H9 (cell line): ENCODE measurements at regions not wholly inside any gene's neighbourhood (a gene's known extent, or its start where the extent isn't known, plus 50 kb on each side); places are given as distances from the start of the nearest gene placed in this dataset.
A peak's percentile ranks its signal among the peaks of the same experiment; 100 is the strongest.

Experiments
- DNase-seq: peaks from one replicate; pipeline ENCODE4 v3.0.0-alpha.2; 2017
- H2AFZ ChIP-seq: one replicate; pipeline ENCODE4 v1.6.1; 2013; ENCODE audit warnings: mild to moderate bottlenecking, low read length, control low read depth, moderate library complexity
- H2AK5ac ChIP-seq: 2 replicates; pipeline ENCODE4 v1.6.1; 2013; ENCODE audit warnings: low read length, control low read depth, mixed read lengths; ENCODE audit not compliant: insufficient read length
- H2BK120ac ChIP-seq: one replicate; pipeline ENCODE4 v1.6.1; 2013; ENCODE audit warnings: low read depth, mild to moderate bottlenecking, low read length, control low read depth, inconsistent platforms; ENCODE audit not compliant: poor library complexity, severe bottlenecking
- H2BK12ac ChIP-seq: 2 replicates; pipeline ENCODE4 v1.6.1; 2013; ENCODE audit warnings: low read length, control low read depth, mixed read lengths, low read depth; ENCODE audit not compliant: insufficient read length
- H2BK15ac ChIP-seq: 2 replicates; pipeline ENCODE4 v1.6.1; 2013; ENCODE audit warnings: low read depth, low read length, control low read depth
- H2BK20ac ChIP-seq: one replicate; pipeline ENCODE4 v1.6.1; 2013; ENCODE audit warnings: low read depth, mild to moderate bottlenecking, low read length, control low read depth, inconsistent platforms; ENCODE audit not compliant: poor library complexity, severe bottlenecking
- H2BK5ac ChIP-seq: 2 replicates; pipeline ENCODE4 v1.6.1; 2013; ENCODE audit warnings: low read length, control low read depth, mixed read lengths; ENCODE audit not compliant: insufficient read length
- H3K14ac ChIP-seq: 2 replicates; pipeline ENCODE4 v1.6.1; 2013; ENCODE audit warnings: low read length, control low read depth; ENCODE audit not compliant: insufficient read depth
- H3K18ac ChIP-seq: 2 replicates; pipeline ENCODE4 v1.6.1; 2013; ENCODE audit warnings: low read depth, mild to moderate bottlenecking, mixed read lengths, low read length, control low read depth; ENCODE audit not compliant: insufficient read length
- H3K23ac ChIP-seq: 2 replicates; pipeline ENCODE4 v1.6.1; 2013; ENCODE audit warnings: low read length, control low read depth, mixed read lengths, low read depth; ENCODE audit not compliant: insufficient read length
- H3K23me2 ChIP-seq: 2 replicates; pipeline ENCODE4 v1.6.1; 2013; ENCODE audit warnings: low read depth, mild to moderate bottlenecking, mixed read lengths, low read length, control low read depth; ENCODE audit not compliant: insufficient read length, poor library complexity, severe bottlenecking
- H3K27ac ChIP-seq: 2 replicates; pipeline ENCODE4 v1.5.1; 2013; ENCODE audit warnings: low read length, control low read depth, mixed read lengths, low read depth; ENCODE audit not compliant: insufficient read length
- H3K27me3 ChIP-seq: 2 replicates; pipeline ENCODE4 v1.6.1; 2013; ENCODE audit warnings: low read length, control low read depth, inconsistent platforms; ENCODE audit not compliant: insufficient read depth
- H3K4ac ChIP-seq: 2 replicates; pipeline ENCODE4 v1.6.1; 2013; ENCODE audit warnings: low read depth, mild to moderate bottlenecking, control low read depth, inconsistent platforms, low read length, moderate library complexity
- H3K4me1 ChIP-seq: 2 replicates; pipeline ENCODE4 v1.6.1; 2013; ENCODE audit warnings: low read length, control low read depth, inconsistent platforms; ENCODE audit not compliant: insufficient read depth
- H3K4me2 ChIP-seq: 2 replicates; pipeline ENCODE4 v1.6.1; 2013; ENCODE audit warnings: low read length, control low read depth, mixed read lengths; ENCODE audit not compliant: insufficient read length, insufficient read depth
- H3K56ac ChIP-seq: 2 replicates; pipeline ENCODE4 v1.6.1; 2013; ENCODE audit warnings: low read depth, mild to moderate bottlenecking, mixed read lengths, low read length, control low read depth; ENCODE audit not compliant: insufficient read length
- H3K79me1 ChIP-seq: 2 replicates; pipeline ENCODE4 v1.6.1; 2013; ENCODE audit warnings: low read depth, mild to moderate bottlenecking, moderate library complexity, low read length, control low read depth, inconsistent platforms; ENCODE audit not compliant: insufficient read depth, poor library complexity, severe bottlenecking
- H3K79me2 ChIP-seq: 2 replicates; pipeline ENCODE4 v1.6.1; 2013; ENCODE audit warnings: low read length, control low read depth, inconsistent platforms; ENCODE audit not compliant: insufficient read depth
- H3K9ac ChIP-seq: 2 replicates; pipeline ENCODE4 v1.6.1; 2013; ENCODE audit warnings: low read length, control low read depth, mixed read lengths; ENCODE audit not compliant: insufficient read length; ENCODE audit errors: extremely low read depth
- H3K9me3 ChIP-seq: one replicate; pipeline ENCODE4 v1.6.1; 2013; ENCODE audit warnings: low read depth, low read length, inconsistent platforms; ENCODE audit not compliant: control insufficient read depth
- H3T11ph ChIP-seq: one replicate; pipeline ENCODE4 v1.6.1; 2013; ENCODE audit warnings: mild to moderate bottlenecking, low read length, control low read depth, inconsistent platforms
- H4K20me1 ChIP-seq: one replicate; pipeline ENCODE4 v1.6.1; 2013; ENCODE audit not compliant: control insufficient read depth, insufficient read length, insufficient read depth
- H4K5ac ChIP-seq: 2 replicates; pipeline ENCODE4 v1.6.1; 2013; ENCODE audit warnings: low read depth, mild to moderate bottlenecking, mixed read lengths, low read length, control low read depth; ENCODE audit not compliant: insufficient read length
- H4K8ac ChIP-seq: replicated peaks from 2 replicates; pipeline ENCODE4 v1.6.1; 2013; ENCODE audit warnings: low read length, control low read depth, mixed read lengths, low read depth; ENCODE audit not compliant: insufficient read length
- H4K91ac ChIP-seq: 2 replicates; pipeline ENCODE4 v1.6.1; 2013; ENCODE audit warnings: low read depth, mild to moderate bottlenecking, moderate library complexity, mixed read lengths, low read length, control low read depth; ENCODE audit not compliant: insufficient read length
- H3K27ac Mint-ChIP-seq, 3 experiments: 2 replicates in 2 of 3; 3 replicates in 1 of 3; pipeline ENCODE4 v1.8.0; 2020 to 2021; ENCODE audit warnings: mixed read lengths in 3 of 3, mild to moderate bottlenecking in 1 of 3, moderate library complexity in 1 of 3
- H3K27me3 Mint-ChIP-seq: 2 replicates; pipeline ENCODE4 v1.8.0; 2021; ENCODE audit warnings: low read depth, mild to moderate bottlenecking, moderate library complexity, mixed read lengths
- H3K36me3 Mint-ChIP-seq, 3 experiments: 2 replicates in 2 of 3; 3 replicates in 1 of 3; pipeline ENCODE4 v1.8.0; 2020 to 2021; ENCODE audit warnings: low read depth in 3 of 3, mixed read lengths in 3 of 3; ENCODE audit not compliant: insufficient read depth in 1 of 3
- H3K4me1 Mint-ChIP-seq, 2 experiments: 2 replicates each; pipeline ENCODE4 v1.8.0; 2020; ENCODE audit warnings: mixed read lengths in 2 of 2
- H3K4me3 Mint-ChIP-seq, 2 experiments: 2 replicates in 1 of 2; 3 replicates in 1 of 2; pipeline ENCODE4 v1.8.0; 2020 to 2021; ENCODE audit warnings: mild to moderate bottlenecking in 2 of 2, mixed read lengths in 2 of 2, moderate library complexity in 1 of 2
- H3K9me3 Mint-ChIP-seq, 2 experiments: 2 replicates in 1 of 2; 3 replicates in 1 of 2; pipeline ENCODE4 v1.8.0; 2020; ENCODE audit warnings: mild to moderate bottlenecking in 2 of 2, mixed read lengths in 2 of 2, moderate library complexity in 1 of 2
- WGBS: extraction: QIAGEN DNeasy Blood & Tissue Kit; methylation state at CpG from one replicate; pipeline ENCODE4 v1.1.7; 2013; ENCODE audit warnings: missing lambda C conversion rate, low lambda C conversion rate, mixed read lengths; ENCODE audit not compliant: insufficient read length; ENCODE audit errors: extremely low coverage; 5-methylcytosine and 5-hydroxymethylcytosine counted together
- TF ChIP-seq, protein P1 (sequence below): fragments of 200-600 bp; sonication (generic); conservative IDR thresholded peaks from 3 replicates; pipeline ENCODE4 v1.8.0; 2021; ENCODE audit warnings: antibody characterized with exemption, mild to moderate bottlenecking

- no peak overlapping the region for H2BK12ac ChIP-seq
- H4K91ac ChIP-seq, result no peak overlapping the region
- Mint-ChIP-seq H3K4me3 (peak overlapping the region; percentile 13 to 28; a peak in 4 of 5 replicates), H3K27ac (peak overlapping the region; percentile 97), H3K27me3 (peaks cover 22% of the 10 kb centered on the region), H3K36me3 (peaks cover 0 to 9% (median 3%) of the 10 kb centered on the region in 3 experiments; a peak in 2 of 7 replicates), H3K9me3 (peaks cover 0 to 5% of the 10 kb centered on the region in 2 experiments; a peak in 4 of 5 replicates), H3K4me1 (peaks cover 51% of the 10 kb centered on the region in 2 experiments)
- no peak overlapping the region for H4K8ac ChIP-seq
- H3K4me2 ChIP-seq, result peak overlapping the region; percentile 26
- no peaks in the 10 kb centered on the region for H3K79me1 ChIP-seq
- no peak overlapping the region for H3K23ac ChIP-seq
- no peak overlapping the region for H2BK20ac ChIP-seq
- H4K5ac ChIP-seq, result no peak overlapping the region
- H3K27me3 ChIP-seq, result no peaks in the 10 kb centered on the region; the same call in 1 of the 2 replicates
- H2AFZ ChIP-seq, result no peak overlapping the region
- peaks cover 21% of the 10 kb centered on the region for H3K4me1 ChIP-seq
- no peaks in the 10 kb centered on the region for H3K79me2 ChIP-seq
- no peaks in the 10 kb centered on the region for H3K9me3 ChIP-seq
- no peak overlapping the region for H2AK5ac ChIP-seq
- no peak overlapping the region for H3K9ac ChIP-seq
- no CpG with 5 or more reads among the region's 3 CpGs for WGBS
- H3K4ac ChIP-seq, result peak overlapping the region; percentile 23; the same call in 1 of the 2 replicates
- peak overlapping the region; percentile 25 for H2BK120ac ChIP-seq
- H3K18ac ChIP-seq, result peak overlapping the region; percentile 74
- DNase-seq, result peak; percentile 39
- no peak overlapping the region for H3K56ac ChIP-seq
- no peak overlapping the region for H2BK15ac ChIP-seq
- TF ChIP-seq, protein P1, sequence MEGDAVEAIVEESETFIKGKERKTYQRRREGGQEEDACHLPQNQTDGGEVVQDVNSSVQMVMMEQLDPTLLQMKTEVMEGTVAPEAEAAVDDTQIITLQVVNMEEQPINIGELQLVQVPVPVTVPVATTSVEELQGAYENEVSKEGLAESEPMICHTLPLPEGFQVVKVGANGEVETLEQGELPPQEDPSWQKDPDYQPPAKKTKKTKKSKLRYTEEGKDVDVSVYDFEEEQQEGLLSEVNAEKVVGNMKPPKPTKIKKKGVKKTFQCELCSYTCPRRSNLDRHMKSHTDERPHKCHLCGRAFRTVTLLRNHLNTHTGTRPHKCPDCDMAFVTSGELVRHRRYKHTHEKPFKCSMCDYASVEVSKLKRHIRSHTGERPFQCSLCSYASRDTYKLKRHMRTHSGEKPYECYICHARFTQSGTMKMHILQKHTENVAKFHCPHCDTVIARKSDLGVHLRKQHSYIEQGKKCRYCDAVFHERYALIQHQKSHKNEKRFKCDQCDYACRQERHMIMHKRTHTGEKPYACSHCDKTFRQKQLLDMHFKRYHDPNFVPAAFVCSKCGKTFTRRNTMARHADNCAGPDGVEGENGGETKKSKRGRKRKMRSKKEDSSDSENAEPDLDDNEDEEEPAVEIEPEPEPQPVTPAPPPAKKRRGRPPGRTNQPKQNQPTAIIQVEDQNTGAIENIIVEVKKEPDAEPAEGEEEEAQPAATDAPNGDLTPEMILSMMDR, result no peak
- H3K23me2 ChIP-seq, result no peaks in the 10 kb centered on the region
- no peaks in the 10 kb centered on the region for H4K20me1 ChIP-seq
- peak overlapping the region; percentile 82 for H3K27ac ChIP-seq
- no peak overlapping the region for H2BK5ac ChIP-seq
- H3K14ac ChIP-seq, result no peak overlapping the region
- H3T11ph ChIP-seq, result peak overlapping the region; percentile 96
These were observed 737.1 kb downstream of the PTPRU start for GRCh38 chr1:29973406-29973805.
